H9 (cell line): ENCODE measurements at regions not wholly inside any gene's neighbourhood (a gene's known extent, or its start where the extent isn't known, plus 50 kb on each side); places are given as distances from the start of the nearest gene placed in this dataset.
"Not testable (repeated sequence)": the region's sequence is repeated elsewhere in the genome, so short reads cannot be mapped to it uniquely, and the experiment has no call there.

Source experiments
- DNase-seq: peaks from one replicate; pipeline ENCODE4 v3.0.0-alpha.2; 2017
- H2AFZ ChIP-seq: one replicate; pipeline ENCODE4 v1.6.1; 2013; ENCODE audit warnings: mild to moderate bottlenecking, low read length, control low read depth, moderate library complexity
- H2AK5ac ChIP-seq: 2 replicates; pipeline ENCODE4 v1.6.1; 2013; ENCODE audit warnings: low read length, control low read depth, mixed read lengths; ENCODE audit not compliant: insufficient read length
- H2BK120ac ChIP-seq: one replicate; pipeline ENCODE4 v1.6.1; 2013; ENCODE audit warnings: low read depth, mild to moderate bottlenecking, low read length, control low read depth, inconsistent platforms; ENCODE audit not compliant: poor library complexity, severe bottlenecking
- H2BK12ac ChIP-seq: 2 replicates; pipeline ENCODE4 v1.6.1; 2013; ENCODE audit warnings: low read length, control low read depth, mixed read lengths, low read depth; ENCODE audit not compliant: insufficient read length
- H2BK15ac ChIP-seq: 2 replicates; pipeline ENCODE4 v1.6.1; 2013; ENCODE audit warnings: low read depth, low read length, control low read depth
- H2BK20ac ChIP-seq: one replicate; pipeline ENCODE4 v1.6.1; 2013; ENCODE audit warnings: low read depth, mild to moderate bottlenecking, low read length, control low read depth, inconsistent platforms; ENCODE audit not compliant: poor library complexity, severe bottlenecking
- H2BK5ac ChIP-seq: 2 replicates; pipeline ENCODE4 v1.6.1; 2013; ENCODE audit warnings: low read length, control low read depth, mixed read lengths; ENCODE audit not compliant: insufficient read length
- H3K14ac ChIP-seq: 2 replicates; pipeline ENCODE4 v1.6.1; 2013; ENCODE audit warnings: low read length, control low read depth; ENCODE audit not compliant: insufficient read depth
- H3K18ac ChIP-seq: 2 replicates; pipeline ENCODE4 v1.6.1; 2013; ENCODE audit warnings: low read depth, mild to moderate bottlenecking, mixed read lengths, low read length, control low read depth; ENCODE audit not compliant: insufficient read length
- H3K23ac ChIP-seq: 2 replicates; pipeline ENCODE4 v1.6.1; 2013; ENCODE audit warnings: low read length, control low read depth, mixed read lengths, low read depth; ENCODE audit not compliant: insufficient read length
- H3K23me2 ChIP-seq: 2 replicates; pipeline ENCODE4 v1.6.1; 2013; ENCODE audit warnings: low read depth, mild to moderate bottlenecking, mixed read lengths, low read length, control low read depth; ENCODE audit not compliant: insufficient read length, poor library complexity, severe bottlenecking
- H3K27ac ChIP-seq: 2 replicates; pipeline ENCODE4 v1.5.1; 2013; ENCODE audit warnings: low read length, control low read depth, mixed read lengths, low read depth; ENCODE audit not compliant: insufficient read length
- H3K27me3 ChIP-seq: 2 replicates; pipeline ENCODE4 v1.6.1; 2013; ENCODE audit warnings: low read length, control low read depth, inconsistent platforms; ENCODE audit not compliant: insufficient read depth
- H3K4ac ChIP-seq: 2 replicates; pipeline ENCODE4 v1.6.1; 2013; ENCODE audit warnings: low read depth, mild to moderate bottlenecking, control low read depth, inconsistent platforms, low read length, moderate library complexity
- H3K4me1 ChIP-seq: 2 replicates; pipeline ENCODE4 v1.6.1; 2013; ENCODE audit warnings: low read length, control low read depth, inconsistent platforms; ENCODE audit not compliant: insufficient read depth
- H3K4me2 ChIP-seq: 2 replicates; pipeline ENCODE4 v1.6.1; 2013; ENCODE audit warnings: low read length, control low read depth, mixed read lengths; ENCODE audit not compliant: insufficient read length, insufficient read depth
- H3K56ac ChIP-seq: 2 replicates; pipeline ENCODE4 v1.6.1; 2013; ENCODE audit warnings: low read depth, mild to moderate bottlenecking, mixed read lengths, low read length, control low read depth; ENCODE audit not compliant: insufficient read length
- H3K79me1 ChIP-seq: 2 replicates; pipeline ENCODE4 v1.6.1; 2013; ENCODE audit warnings: low read depth, mild to moderate bottlenecking, moderate library complexity, low read length, control low read depth, inconsistent platforms; ENCODE audit not compliant: insufficient read depth, poor library complexity, severe bottlenecking
- H3K79me2 ChIP-seq: 2 replicates; pipeline ENCODE4 v1.6.1; 2013; ENCODE audit warnings: low read length, control low read depth, inconsistent platforms; ENCODE audit not compliant: insufficient read depth
- H3K9ac ChIP-seq: 2 replicates; pipeline ENCODE4 v1.6.1; 2013; ENCODE audit warnings: low read length, control low read depth, mixed read lengths; ENCODE audit not compliant: insufficient read length; ENCODE audit errors: extremely low read depth
- H3K9me3 ChIP-seq: one replicate; pipeline ENCODE4 v1.6.1; 2013; ENCODE audit warnings: low read depth, low read length, inconsistent platforms; ENCODE audit not compliant: control insufficient read depth
- H3T11ph ChIP-seq: one replicate; pipeline ENCODE4 v1.6.1; 2013; ENCODE audit warnings: mild to moderate bottlenecking, low read length, control low read depth, inconsistent platforms
- H4K20me1 ChIP-seq: one replicate; pipeline ENCODE4 v1.6.1; 2013; ENCODE audit not compliant: control insufficient read depth, insufficient read length, insufficient read depth
- H4K5ac ChIP-seq: 2 replicates; pipeline ENCODE4 v1.6.1; 2013; ENCODE audit warnings: low read depth, mild to moderate bottlenecking, mixed read lengths, low read length, control low read depth; ENCODE audit not compliant: insufficient read length
- H4K8ac ChIP-seq: replicated peaks from 2 replicates; pipeline ENCODE4 v1.6.1; 2013; ENCODE audit warnings: low read length, control low read depth, mixed read lengths, low read depth; ENCODE audit not compliant: insufficient read length
- H4K91ac ChIP-seq: 2 replicates; pipeline ENCODE4 v1.6.1; 2013; ENCODE audit warnings: low read depth, mild to moderate bottlenecking, moderate library complexity, mixed read lengths, low read length, control low read depth; ENCODE audit not compliant: insufficient read length
- H3K27ac Mint-ChIP-seq, 3 experiments: 2 replicates in 2 of 3; 3 replicates in 1 of 3; pipeline ENCODE4 v1.8.0; 2020 to 2021; ENCODE audit warnings: mixed read lengths in 3 of 3, mild to moderate bottlenecking in 1 of 3, moderate library complexity in 1 of 3
- H3K27me3 Mint-ChIP-seq: 2 replicates; pipeline ENCODE4 v1.8.0; 2021; ENCODE audit warnings: low read depth, mild to moderate bottlenecking, moderate library complexity, mixed read lengths
- H3K36me3 Mint-ChIP-seq, 3 experiments: 2 replicates in 2 of 3; 3 replicates in 1 of 3; pipeline ENCODE4 v1.8.0; 2020 to 2021; ENCODE audit warnings: low read depth in 3 of 3, mixed read lengths in 3 of 3; ENCODE audit not compliant: insufficient read depth in 1 of 3
- H3K4me1 Mint-ChIP-seq, 2 experiments: 2 replicates each; pipeline ENCODE4 v1.8.0; 2020; ENCODE audit warnings: mixed read lengths in 2 of 2
- H3K4me3 Mint-ChIP-seq, 2 experiments: 2 replicates in 1 of 2; 3 replicates in 1 of 2; pipeline ENCODE4 v1.8.0; 2020 to 2021; ENCODE audit warnings: mild to moderate bottlenecking in 2 of 2, mixed read lengths in 2 of 2, moderate library complexity in 1 of 2
- H3K9me3 Mint-ChIP-seq, 2 experiments: 2 replicates in 1 of 2; 3 replicates in 1 of 2; pipeline ENCODE4 v1.8.0; 2020; ENCODE audit warnings: mild to moderate bottlenecking in 2 of 2, mixed read lengths in 2 of 2, moderate library complexity in 1 of 2
- WGBS: extraction: QIAGEN DNeasy Blood & Tissue Kit; methylation state at CpG from one replicate; pipeline ENCODE4 v1.1.7; 2013; ENCODE audit warnings: missing lambda C conversion rate, low lambda C conversion rate, mixed read lengths; ENCODE audit not compliant: insufficient read length; ENCODE audit errors: extremely low coverage; 5-methylcytosine and 5-hydroxymethylcytosine counted together

GRCh38 chrX:3858332-3858731 is 144.9 kb upstream of the PRKX start:
- H3K79me1 ChIP-seq, H3K4ac ChIP-seq, H3K14ac ChIP-seq, H3K9me3 Mint-ChIP-seq, H3K36me3 Mint-ChIP-seq, H3K9ac ChIP-seq, H3K9me3 ChIP-seq, H2BK15ac ChIP-seq, H3K56ac ChIP-seq, H2AK5ac ChIP-seq, H3K27me3 ChIP-seq, H3K23ac ChIP-seq, H4K8ac ChIP-seq, H3K4me1 ChIP-seq, H3K4me1 Mint-ChIP-seq, H3T11ph ChIP-seq, H3K18ac ChIP-seq, H3K23me2 ChIP-seq, H4K5ac ChIP-seq, H3K4me3 Mint-ChIP-seq, H3K79me2 ChIP-seq, H2BK12ac ChIP-seq, H3K27me3 Mint-ChIP-seq, H2BK20ac ChIP-seq, H2BK5ac ChIP-seq, H3K27ac Mint-ChIP-seq, DNase-seq, H2BK120ac ChIP-seq, H4K91ac ChIP-seq, H3K27ac ChIP-seq, H2AFZ ChIP-seq, H3K4me2 ChIP-seq, H4K20me1 ChIP-seq: not testable (repeated sequence)
- no CpG with 5 or more reads among the region's 4 CpGs for WGBS

- not testable (repeated sequence) for H3K14ac ChIP-seq, H2AFZ ChIP-seq, H3K4me1 Mint-ChIP-seq, H3K23me2 ChIP-seq, H3K36me3 Mint-ChIP-seq, H2BK20ac ChIP-seq, H3K4me3 Mint-ChIP-seq, H3K27ac ChIP-seq, H3K4ac ChIP-seq, H2BK12ac ChIP-seq, H2BK5ac ChIP-seq, H3K18ac ChIP-seq, H3T11ph ChIP-seq, H3K56ac ChIP-seq, H4K20me1 ChIP-seq, H3K4me1 ChIP-seq, H3K23ac ChIP-seq, H3K27ac Mint-ChIP-seq, H3K27me3 ChIP-seq, H4K8ac ChIP-seq, H3K27me3 Mint-ChIP-seq, H3K9ac ChIP-seq, H3K79me2 ChIP-seq, H3K9me3 ChIP-seq, H3K79me1 ChIP-seq, H3K4me2 ChIP-seq, DNase-seq, H4K5ac ChIP-seq, H2BK120ac ChIP-seq, H2AK5ac ChIP-seq, H2BK15ac ChIP-seq, H3K9me3 Mint-ChIP-seq, H4K91ac ChIP-seq
- WGBS, result no CpG with 5 or more reads among the region's 85 CpGs
Measured at GRCh38 chrX:3843522-3844145, 130.2 kb upstream of the PRKX start.
